GM18499 (cell line): ENCODE measurements at regions not wholly inside any gene's neighbourhood (a gene's known extent, or its start where the extent isn't known, plus 50 kb on each side); places are given as distances from the start of the nearest gene placed in this dataset.

Source experiments
- ATAC-seq: cut with Tn5 transposase; IDR thresholded peaks from one replicate; pipeline ENCODE4 v1.9.1; 2021; ENCODE audit warnings: moderate number of reproducible peaks; ENCODE audit not compliant: insufficient read depth, unreplicated experiment

GRCh38 chr11:95297680-95298452 lies 66.9 kb upstream of the SESN3 start:
- no peak for ATAC-seq

DNA sequence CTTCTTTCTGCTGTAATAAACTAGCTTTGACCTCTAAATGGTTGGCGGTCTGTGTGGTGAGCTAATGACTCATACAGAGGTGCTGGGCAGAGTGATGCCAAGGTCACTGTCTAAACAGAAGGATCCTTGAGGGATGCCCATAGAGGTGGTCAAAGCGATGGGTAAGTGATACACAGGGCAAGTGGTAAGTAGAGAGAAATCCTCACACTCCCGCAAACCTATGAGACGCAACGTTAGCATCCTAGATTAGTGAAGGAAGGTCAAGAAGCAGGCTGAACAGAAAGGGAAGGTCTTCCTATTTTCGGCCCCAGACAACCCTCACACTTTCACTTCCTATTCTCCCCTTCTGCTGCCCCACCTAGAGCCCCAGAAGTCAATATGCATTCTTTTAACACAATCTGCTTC lies 65.6 kb upstream of the SESN3 start:
- ATAC-seq = peak; percentile 86

GRCh38 chr11:95296165-95296564 lies 65.2 kb upstream of the SESN3 start:
- no peak for ATAC-seq

DNA sequence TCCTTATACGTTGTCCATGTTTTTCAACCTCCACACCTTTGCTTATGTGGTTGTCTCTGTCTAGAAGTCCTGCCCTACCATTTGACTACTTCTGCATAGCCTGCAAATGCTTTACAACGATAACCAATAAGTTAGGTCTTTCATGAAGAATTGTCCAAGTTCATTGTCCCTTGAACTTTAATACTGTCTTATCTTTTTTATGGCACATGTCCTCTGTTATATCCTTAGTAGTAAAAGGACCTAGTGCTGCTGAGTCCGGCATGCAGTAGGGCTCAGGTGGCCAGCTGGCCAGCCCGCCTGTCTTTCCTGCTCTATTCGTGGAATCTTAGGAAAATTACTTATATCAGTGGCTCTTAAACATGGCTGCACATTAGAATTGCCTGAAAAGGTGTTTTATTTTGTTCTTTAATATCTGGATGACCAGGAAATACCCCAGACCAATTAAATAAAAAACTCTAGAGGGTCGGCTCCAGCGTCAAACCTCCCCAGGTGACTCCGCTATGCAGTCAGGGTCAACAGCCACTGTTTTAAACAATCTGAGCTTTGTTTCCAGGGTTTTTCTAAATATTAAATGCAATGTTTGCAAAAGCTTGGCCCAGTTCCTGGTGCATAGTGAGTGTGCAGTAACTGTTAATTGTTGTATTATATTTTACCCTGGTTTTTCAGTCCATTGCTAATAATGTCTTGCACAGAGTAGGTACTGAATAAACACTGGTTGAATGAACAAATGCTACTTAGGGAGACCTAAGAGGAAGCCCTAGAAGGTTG lies 64.6 kb upstream of the SESN3 start:
- ATAC-seq = no peak

DNA sequence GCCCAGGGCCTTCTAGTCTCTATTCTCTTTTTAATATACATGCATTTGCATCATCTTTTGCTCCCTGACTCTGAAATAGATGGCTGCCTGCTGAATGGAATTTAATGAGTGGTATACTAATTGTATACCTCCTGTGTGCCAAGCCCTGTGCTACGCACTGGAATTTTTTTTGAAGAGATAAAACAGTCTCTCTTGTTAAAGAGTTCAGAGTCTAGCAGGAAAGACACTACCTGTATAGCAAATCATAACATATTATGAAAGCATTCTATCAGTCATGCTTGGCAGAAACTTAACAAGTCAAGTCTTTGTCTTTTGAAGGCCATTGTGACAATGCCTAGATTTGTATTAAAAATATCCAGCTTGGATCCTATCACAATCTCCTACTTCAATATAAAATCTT lies 63.7 kb upstream of the SESN3 start:
- no peak for ATAC-seq

DNA sequence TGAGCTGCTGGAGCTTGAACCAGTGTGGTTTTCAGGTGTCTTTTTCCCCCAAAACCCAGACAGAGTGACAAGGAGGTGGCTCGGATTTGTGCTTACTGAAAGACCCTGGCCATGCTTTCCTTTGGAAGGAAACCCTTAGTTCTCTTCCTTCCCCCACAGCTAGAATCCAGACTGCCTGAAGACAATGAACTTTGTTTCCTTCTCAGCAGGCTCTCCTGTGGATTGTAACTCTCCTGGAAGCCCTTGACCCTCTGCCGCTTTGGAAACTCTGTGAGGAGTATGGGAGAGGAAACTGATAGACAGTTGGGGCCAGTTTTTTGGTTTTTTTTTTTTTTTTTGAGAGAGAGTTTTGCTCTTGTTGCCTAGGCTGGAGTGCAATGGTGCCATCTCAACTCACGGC lies 62.1 kb upstream of the SESN3 start:
- no peak for ATAC-seq

GRCh38 chr11:95291946-95292345 lies 60.9 kb upstream of the SESN3 start:
- ATAC-seq = no peak

GRCh38 chr11:95289378-95290101 lies 58.5 kb upstream of the SESN3 start:
- ATAC-seq = no peak

DNA sequence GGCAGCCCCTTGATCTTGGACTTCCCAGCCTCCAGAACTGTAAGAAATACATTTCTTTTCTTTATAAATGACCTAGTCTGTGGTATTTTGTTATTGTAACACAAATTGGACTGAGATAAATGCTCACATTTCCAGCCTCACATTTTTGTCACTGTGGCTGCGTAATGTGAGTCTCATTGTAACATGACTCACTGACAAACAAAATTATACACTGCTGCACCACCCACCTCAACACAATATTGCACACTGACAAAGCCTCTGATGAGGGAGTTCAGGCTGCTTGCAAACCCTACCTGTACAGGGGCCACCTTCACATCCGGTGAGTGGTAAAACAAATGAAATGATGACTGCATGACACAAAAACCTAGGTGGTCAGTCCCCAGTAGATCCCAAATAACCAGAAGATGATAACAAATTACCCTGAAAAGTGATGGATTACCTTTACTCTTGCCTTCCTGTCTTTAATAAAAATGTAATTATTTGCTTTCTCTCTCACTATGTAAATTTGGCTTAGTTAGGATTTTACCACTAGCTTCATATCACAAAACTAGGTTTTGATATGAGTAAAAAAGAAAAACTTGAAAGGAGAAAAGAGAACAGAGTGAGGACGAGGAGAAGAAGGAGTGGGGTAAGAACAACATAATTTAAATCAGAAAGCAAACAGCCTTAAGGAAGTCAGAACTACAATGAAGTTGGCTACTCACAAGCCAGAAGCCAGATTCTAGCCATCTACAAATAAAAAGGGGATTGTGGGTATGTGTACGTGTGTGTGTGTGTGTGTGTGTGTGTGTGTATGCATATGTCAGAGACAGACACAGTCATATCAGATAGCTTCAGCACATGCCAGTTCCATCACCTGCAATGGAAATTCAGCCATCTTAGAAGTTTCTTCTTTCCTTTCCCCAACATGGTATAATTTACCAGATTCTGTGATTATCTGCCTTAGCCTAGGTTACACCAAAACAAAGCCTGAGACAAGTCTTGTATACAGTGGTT lies 53.4 kb upstream of the SESN3 start:
- ATAC-seq = no peak

- ATAC-seq = no peak
Measured at GRCh38 chr11:95283650-95284049, 52.6 kb upstream of the SESN3 start.

DNA sequence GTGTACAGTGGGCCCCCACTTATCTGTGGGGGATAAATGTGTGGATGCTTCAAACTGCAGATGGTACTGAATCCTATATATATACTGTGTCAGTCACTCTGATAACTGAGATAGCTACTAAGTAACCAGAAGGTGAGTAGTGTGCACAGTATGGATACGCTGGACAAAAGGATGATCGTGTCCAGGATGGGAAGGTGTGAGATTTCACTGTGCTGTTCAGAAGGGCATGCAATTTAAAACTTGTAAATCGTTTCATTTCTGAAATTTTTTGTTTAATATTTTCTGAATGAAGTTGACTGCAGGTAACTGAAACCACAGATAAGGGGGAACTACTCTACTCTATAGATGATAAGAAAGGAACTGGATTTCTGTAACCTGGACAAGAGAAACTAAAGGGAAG lies 52.1 kb upstream of the SESN3 start:
- no peak for ATAC-seq

DNA sequence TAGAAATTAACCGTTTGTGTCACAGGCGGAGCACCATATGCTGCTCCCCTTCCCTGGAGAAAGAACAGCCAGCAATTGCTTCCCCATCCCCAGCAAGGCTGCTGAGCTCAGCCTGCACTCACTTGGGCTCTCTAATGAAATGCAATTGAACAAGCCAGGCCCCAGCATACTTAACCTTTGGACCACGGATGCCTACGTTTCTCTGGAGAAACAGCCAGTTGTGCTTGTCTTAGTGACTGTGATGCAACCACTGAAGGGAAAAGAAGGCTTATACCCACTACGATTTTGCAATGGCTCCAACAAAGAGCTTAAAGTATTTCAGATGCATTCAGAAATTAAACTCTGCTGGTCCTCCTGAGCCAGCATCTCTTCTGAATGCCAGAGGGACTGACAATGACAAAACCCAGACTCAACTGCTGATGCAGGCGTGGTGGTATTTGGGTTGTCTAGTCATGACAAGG lies 51.3 kb upstream of the SESN3 start:
- ATAC-seq = no peak
